GM19438 (cell line): ENCODE measurements at regions not wholly inside any gene's neighbourhood (a gene's known extent, or its start where the extent isn't known, plus 50 kb on each side); places are given as distances from the start of the nearest gene placed in this dataset.

Experiments used
- ATAC-seq: cut with Tn5 transposase; IDR thresholded peaks from one replicate; pipeline ENCODE4 v1.9.1; 2021; ENCODE audit warnings: low read depth; ENCODE audit not compliant: unreplicated experiment

- ATAC-seq = no peak
Observed at GRCh38 chr14:32254952-32255679, 52.0 kb upstream of the RNU6-8 start.

- ATAC-seq = no peak
Observed at GRCh38 chr14:32255789-32256188, 52.7 kb upstream of the RNU6-8 start.

- ATAC-seq = no peak
Observed at GRCh38 chr14:32256576-32256975, 53.5 kb upstream of the RNU6-8 start.

DNA sequence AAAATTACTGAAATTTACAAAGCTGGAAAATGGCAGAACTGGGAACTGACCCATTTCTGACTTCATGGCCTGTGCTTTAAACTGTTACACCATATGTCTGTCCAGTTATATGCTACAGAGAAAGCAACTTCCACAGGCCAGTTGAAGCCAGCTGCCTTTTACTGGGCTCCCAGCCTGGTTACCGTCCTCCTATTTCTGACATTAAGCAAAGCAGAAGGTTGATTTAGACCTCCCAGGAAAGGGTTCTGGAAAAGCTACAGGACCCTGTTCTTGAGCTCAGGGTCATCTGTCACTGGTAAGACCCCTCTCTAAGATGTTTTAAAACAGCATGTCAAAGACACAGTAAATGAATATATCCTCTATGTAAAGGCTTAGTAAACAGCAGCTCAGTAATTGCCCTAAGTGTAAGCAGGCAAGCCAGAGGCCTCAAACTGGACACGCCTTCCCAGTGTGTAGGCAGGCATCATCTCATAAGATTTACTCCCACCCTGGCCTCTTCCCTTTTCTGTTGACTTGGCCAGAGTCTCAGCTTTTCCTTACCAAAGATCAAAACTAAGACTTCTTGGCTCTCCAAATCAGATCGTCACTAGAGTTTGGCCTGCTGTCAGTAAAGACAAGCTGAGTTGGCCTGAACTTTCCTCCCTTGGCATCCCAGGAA lies 55.4 kb upstream of the RNU6-8 start:
- no peak for ATAC-seq

DNA sequence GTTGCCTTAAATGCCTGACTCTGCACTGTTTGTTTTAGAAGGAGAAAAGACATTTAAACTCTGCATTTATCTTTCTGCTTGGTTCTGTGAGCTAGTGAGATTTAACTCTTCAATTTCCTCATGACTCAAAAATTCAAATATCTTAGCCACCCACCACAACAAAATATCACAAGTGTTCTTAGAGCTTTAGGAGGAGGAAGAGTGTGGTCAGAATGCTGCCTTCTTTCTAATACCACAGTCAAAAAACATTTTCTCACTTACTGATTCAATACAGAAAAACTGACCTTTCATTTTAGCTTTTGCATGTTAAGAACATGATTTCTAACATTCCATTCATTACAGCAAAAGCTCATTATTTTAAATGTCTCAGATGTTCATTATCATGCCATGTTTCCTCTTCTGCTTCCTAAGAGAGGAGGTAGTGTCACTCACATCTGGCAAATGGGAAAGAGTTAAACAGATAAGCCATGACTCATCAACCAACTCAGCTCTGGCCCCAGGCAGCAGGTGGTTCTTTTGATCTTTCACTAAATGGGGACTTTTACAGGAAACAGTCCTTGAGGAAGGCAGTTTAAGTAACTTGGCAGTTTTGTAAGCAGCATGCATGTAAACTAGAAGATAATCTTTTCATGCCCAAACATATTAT lies 56.4 kb upstream of the RNU6-8 start:
- peak; percentile 82 for ATAC-seq

GRCh38 chr14:32263939-32264567 lies 61.0 kb upstream of the RNU6-8 start:
- no peak for ATAC-seq

DNA sequence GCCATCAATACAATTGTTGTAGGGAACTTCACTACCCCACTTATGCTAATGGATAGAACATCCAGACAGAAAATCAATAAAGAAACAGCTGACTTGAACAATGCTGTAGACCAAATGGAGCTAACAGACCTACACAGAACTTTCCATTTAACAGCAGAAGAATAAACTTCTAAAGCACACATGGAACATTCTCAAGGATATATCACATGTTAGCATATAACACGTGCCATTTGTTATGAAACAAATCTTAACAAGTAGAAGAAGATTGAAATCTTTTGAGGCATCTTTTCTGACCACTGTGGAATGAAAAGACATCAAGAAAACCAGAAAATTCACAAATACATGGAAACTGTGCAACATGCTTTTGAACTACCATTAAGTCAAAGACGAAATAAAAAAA lies 62.5 kb upstream of the RNU6-8 start:
- no peak for ATAC-seq

GRCh38 chr14:32277998-32278397 lies 51.1 kb upstream of the AKAP6 start:
- no peak for ATAC-seq
